Activated CD8-positive, alpha-beta memory T cell treated with anti-CD3 and anti-CD28 coated beads, Interleukin-2, amount 50 U/mL, for 48 hours (primary cell): ENCODE measurements at regions not wholly inside any gene's neighbourhood (a gene's known extent, or its start where the extent isn't known, plus 50 kb on each side); places are given as distances from the start of the nearest gene placed in this dataset.

ENCODE experiments used
- DNase-seq: peaks from one replicate; pipeline ENCODE4 v3.0.0-alpha.2; 2020

DNA sequence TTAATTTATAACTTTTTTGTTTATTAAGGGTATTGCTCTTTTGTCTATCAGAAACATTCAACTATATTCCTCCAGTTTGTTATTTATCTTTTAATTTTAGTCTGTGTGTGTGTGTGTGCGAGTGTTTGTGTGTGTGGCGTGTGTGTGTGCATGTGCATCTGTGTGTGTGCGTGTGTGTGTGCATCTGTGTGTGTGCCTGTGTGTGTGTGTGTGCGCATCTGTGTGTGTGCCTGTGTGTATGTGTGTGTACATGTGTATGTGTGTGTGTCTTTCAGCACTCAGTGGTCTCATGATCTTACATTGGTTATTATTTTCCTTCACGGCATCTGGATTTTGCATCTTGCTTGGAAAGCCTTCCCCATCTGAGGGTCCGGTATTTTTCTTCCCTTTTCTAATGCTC, 281.1 kb upstream of the RTL1 start:
- no peak for DNase-seq

GRCh38 chr14:101185073-101185835, 281.7 kb upstream of the RTL1 start:
- DNase-seq = no peak

DNA sequence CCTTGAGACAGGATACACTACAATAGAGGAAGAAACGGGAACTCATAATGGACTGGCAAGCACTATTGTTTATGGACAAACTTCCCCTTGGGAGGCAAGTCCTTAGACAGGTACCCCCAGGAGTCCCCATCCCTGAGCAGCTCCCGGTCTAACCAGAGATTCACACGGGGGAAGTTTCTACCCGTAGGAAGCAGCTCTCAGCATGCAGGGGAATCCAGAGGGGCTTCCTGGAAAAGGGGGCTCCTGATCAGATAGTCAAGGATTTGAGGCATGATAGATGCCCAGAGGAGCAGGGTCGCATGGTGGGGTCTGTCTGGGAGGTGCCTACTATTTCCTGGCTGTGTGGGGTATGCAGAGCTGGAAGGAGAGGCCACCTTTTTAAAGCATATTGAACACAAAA, 282.4 kb upstream of the RTL1 start:
- DNase-seq = no peak

- DNase-seq = no peak
Observed at GRCh38 chr14:101186544-101186943, 283.0 kb upstream of the RTL1 start.

GRCh38 chr14:101186992-101187815, 283.7 kb upstream of the RTL1 start:
- no peak for DNase-seq

- no peak for DNase-seq
Observed at GRCh38 chr14:101187816-101188570, 284.5 kb upstream of the RTL1 start.

DNA sequence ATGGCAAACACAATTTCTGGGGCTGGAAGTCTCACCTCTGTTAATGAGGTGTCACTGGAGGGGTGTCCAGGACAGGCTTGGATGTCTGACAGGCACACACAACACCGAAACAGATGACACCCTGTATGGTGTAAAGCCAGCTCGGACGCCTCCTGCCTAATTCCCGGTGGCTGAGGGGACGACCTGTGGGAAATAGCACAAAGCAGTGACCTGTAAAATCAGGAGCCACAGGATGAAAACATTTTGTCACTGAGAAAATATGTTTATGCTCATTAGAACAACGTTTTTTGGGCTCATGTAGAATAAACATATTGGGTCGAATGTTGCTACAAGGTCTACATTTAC, 285.0 kb upstream of the RTL1 start:
- DNase-seq = no peak

DNA sequence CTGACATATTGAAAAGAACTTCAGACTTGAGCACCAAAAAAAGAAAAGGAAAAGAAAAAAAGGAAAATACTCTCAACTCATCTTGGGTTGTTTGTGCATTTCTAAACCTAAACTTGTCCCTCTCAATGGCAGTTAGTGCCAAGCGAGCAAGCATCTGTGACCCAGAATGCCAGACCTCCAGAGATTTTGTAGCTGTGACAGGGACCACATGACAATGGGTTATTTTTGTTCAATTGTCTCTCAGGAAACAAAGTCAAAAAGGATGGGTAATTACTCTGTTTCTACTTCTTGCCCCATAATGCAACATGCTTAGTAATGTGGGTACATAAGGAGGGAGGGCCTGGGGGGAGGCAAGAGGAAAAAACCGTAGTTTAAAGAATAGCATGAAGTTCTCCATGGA, 285.7 kb upstream of the RTL1 start:
- no peak for DNase-seq

DNA sequence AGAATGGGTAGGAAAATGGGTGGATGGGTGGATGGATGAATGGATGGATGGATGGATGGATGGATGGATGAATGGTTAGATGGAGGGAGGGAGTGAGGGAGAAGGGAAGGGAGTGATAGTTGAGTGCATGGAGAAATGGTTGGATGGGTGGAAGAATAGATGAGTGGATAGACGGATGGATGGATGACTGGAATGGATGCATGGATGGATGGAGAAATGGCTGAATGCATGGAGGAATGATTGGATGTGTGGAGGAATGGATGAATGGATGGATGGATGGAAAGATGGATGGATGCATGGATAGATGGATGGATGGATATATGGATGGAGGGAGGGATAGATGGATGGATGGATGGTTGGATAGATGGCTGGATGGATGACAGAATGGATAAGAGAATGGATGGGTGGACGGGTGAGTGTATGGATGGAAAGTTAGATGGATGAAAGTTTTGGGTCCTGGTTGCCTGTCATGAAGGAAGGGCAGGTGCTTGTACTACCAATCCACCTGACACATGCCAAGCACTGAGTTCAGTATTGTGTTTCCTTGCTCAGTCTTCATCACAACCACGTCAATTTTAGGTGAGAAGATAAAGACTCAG, 286.5 kb upstream of the RTL1 start:
- DNase-seq = no peak

- no peak for DNase-seq
Observed at GRCh38 chr14:101191101-101191720, 287.7 kb upstream of the RTL1 start.

DNA sequence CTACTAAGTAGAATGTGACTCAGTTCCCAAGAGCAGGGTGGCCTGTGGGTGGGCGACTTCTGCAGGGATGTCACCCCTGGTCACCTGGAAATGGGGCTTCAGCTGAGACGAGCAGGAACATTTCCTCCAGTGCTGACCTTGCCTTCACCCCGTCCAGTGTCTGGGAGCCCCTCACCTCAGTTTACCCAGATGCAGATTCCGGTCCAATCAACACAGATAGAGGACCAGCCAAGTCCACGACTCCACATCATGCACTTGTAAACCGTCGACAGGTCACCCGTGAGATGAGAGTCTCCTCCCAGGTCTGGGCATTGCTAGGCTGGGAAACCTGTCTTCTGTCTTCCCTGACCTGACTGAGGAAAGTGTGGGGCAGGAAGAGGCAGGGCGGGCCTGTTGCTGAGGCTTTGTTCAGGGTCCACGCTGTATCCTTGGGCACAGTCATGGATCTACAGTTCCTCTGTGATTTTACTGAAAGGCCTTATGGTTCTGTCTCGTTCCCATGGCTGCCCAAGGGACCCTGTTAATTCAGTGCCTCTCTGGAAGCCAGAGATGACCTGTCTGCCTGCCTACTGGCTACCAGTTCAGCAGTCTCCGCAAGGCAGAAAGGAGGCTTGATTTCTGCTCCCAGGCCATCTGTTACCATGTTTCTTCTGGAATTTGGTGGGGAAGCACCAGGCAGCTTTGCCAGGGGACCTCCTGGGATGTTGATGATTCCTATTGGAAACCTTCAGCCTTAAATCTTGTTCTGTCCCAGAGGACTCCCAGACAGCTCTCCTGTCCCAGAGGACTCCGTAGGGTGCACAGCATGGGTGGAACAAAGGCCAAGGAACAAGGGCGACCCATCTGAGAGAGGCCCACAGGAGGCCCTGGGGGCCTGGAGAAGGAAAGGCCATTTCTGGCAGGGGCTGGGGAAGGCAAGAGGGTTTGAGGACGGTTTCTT, 288.5 kb upstream of the RTL1 start:
- DNase-seq = no peak

DNA sequence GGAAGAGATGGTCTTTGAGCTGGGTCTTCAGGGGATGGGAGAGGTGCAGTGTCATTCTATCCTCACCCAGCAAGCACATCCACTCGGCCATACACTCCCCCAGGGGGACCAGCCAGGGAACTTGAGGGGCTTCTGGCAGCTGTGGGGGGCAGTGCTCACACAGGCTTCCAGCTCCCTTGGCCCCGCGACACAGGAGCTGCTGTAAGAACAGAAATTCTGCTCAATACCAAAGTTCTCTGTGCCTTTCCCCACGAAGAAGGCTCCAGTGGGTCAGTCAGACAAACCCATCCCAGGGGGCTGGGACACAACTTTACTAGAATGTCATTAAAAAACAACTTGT, 289.1 kb upstream of the RTL1 start:
- no peak for DNase-seq

- DNase-seq = peak; percentile 34
Observed at GRCh38 chr14:101193106-101193844, 289.8 kb upstream of the RTL1 start.

DNA sequence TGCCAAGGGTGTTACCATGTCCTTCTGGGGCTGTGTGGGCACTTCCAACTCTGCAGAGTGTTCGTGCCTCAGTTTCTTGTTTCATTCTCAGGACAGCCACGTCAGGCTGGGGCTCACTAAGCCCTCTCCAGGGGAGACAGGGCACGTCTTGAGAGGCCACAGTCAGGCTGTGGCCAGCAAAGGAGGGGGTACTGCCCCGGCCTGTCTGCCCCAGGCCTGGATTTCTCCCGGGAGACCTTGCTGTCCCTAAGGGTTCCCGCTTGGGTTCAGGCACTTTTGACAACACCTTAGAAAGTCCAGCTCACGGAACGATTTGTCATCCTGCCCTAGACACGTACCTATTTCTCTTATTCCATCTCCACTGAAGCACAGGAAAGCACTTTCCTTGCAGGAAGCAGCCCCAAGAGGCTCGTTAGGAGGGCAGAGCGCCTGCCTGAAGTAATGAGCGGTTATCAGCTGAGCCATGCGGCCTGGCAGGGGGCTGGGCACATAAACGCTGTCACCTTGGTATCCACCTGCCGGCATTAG, 290.4 kb upstream of the RTL1 start:
- DNase-seq = peak; percentile 22

- DNase-seq = peak; percentile 36
Observed at GRCh38 chr14:101194373-101195308, 291.1 kb upstream of the RTL1 start.

DNA sequence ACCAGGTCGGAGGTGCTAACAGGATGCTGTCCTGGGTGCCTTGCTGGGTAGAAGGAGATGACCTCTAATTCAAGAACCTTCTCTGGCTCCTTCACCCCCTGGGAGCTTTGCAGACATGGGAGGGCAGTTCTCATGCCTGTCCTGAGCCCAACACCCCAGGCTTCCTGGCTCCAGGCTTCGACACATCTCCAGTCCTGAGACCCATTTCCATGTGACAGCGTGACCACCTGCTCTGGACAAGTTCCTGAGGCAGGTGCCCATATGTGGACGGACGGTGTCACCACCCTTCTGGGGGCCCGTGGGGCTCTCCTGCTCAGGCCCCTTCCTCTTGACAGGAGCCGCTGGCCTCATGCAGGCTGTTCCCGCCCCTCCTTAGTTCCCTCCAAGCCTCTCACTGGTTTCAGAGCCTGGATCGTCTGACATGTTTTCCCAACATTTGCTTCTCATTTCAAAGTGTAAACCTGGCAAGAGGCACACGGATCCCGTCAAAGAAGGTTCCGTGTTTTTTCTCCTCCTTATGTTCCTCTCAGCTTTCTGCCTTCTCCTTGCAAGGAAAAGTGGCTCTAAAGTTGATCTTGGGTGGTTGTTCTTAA, 291.9 kb upstream of the RTL1 start:
- DNase-seq = peak; percentile 34

DNA sequence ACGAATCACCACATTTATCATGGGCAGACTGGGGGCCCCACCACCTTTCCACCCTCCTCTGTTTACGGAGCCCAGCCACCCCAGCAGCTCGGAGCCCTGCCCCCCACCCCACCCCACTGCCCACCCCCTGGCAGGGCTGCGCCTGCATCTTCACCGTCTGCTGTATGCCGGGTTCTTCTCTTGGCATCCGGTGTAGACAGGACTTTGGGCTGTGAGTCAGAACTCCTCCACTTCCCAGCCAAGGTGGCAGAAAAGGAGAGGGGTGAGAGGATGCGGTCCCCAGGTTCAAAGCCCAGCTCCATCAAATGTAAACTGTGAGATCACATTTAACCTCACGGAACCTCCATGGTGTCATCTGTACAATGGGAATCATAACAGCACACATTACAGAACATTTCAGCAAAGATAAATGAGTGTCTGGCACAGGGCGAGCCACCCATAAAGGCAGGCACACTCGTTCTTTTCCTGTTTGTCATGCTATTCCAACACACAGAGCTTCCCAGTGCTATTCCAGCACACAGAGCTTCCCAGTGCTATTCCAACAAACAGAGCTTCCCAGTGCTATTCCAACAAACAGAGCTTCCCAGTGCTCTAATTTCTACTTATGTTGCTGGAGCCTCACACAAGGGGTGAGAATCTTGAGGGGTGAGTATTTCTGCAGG, 292.7 kb upstream of the RTL1 start:
- DNase-seq = peak; percentile 8

- DNase-seq = no peak
Observed at GRCh38 chr14:101196795-101197590, 293.5 kb upstream of the RTL1 start.
